ENCODE measurements at regions not wholly inside any gene's neighbourhood (a gene's known extent, or its start where the extent isn't known, plus 50 kb on each side); places are given as distances from the start of the nearest gene placed in this dataset.

DNA sequence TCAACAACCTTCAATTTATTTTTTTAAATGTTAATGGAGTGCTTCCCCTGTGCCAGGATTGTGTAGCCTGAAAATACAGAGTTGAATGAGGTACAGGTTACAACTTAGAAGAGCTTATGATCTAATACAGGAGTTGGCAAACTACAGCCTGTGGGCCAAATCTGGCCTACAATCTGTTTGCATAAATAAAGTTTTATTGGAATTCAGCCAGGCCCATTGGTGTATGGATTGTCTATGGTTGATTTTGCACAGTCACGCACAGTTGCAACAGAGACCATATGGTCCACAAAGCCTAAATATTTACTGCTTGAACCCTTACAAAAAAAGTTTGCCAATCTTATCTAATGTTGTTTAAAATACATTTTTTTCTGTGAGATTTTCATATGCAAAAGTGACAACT, 177.3 kb upstream of the CCN2 start:
- Histone ChIP-seq H3K27ac (no peak overlapping the region), H3K4me1 (ENCODE audit: insufficient read depth) (peaks cover 7% of the 10 kb centered on the region), H3K27me3 (no peaks in the 10 kb centered on the region), H3K9me3 (no peaks in the 10 kb centered on the region), H3K4me3 (no peak overlapping the region), H3K36me3 (no peaks in the 10 kb centered on the region)
- intact Hi-C loops (cut with DNase I), result no loop called here
- TF ChIP-seq EP300 (IDR thresholded peaks at IDR 0.05) (no peak), POLR2A (IDR thresholded peaks at IDR 0.05) (no peak)
- TF ChIP-seq, protein P1, sequence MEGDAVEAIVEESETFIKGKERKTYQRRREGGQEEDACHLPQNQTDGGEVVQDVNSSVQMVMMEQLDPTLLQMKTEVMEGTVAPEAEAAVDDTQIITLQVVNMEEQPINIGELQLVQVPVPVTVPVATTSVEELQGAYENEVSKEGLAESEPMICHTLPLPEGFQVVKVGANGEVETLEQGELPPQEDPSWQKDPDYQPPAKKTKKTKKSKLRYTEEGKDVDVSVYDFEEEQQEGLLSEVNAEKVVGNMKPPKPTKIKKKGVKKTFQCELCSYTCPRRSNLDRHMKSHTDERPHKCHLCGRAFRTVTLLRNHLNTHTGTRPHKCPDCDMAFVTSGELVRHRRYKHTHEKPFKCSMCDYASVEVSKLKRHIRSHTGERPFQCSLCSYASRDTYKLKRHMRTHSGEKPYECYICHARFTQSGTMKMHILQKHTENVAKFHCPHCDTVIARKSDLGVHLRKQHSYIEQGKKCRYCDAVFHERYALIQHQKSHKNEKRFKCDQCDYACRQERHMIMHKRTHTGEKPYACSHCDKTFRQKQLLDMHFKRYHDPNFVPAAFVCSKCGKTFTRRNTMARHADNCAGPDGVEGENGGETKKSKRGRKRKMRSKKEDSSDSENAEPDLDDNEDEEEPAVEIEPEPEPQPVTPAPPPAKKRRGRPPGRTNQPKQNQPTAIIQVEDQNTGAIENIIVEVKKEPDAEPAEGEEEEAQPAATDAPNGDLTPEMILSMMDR (IDR thresholded peaks at IDR 0.05), result no peak
- DNase-seq, result no peak
- WGBS, 3 donors, result 90 to 95% (median 94%) methylated on average over 1 of the region's 1 CpG

DNA sequence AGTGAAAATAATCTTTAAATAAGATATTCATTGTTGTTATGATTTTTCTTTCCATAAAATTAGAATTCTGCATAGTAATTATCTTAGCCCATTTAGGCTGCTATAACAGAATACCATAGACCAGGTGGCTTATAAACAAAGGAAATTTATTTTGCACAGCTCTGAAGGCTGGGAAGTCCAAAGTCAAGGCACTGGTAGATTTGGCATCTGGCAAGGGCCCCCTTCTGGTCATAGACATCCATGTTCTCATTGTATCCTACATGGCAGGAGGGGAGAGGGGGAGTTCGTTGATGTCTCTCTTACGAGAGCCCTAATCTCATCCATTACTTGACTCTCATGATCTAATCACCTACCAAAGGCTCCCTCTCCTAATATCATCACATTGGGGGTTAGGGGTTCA, 175.0 kb upstream of the CCN2 start:
- Histone ChIP-seq H3K9me3 (no peaks in the 10 kb centered on the region), H3K27ac (no peak overlapping the region), H3K4me1 (ENCODE audit: insufficient read depth) (peaks cover 3% of the 10 kb centered on the region), H3K4me3 (no peak overlapping the region), H3K36me3 (no peaks in the 10 kb centered on the region), H3K27me3 (no peaks in the 10 kb centered on the region)
- WGBS, 3 donors, result 88 to 94% (median 94%) methylated on average over 2 of the region's 2 CpGs
- intact Hi-C loops (cut with DNase I), result no loop called here
- DNase-seq, result no peak
- TF ChIP-seq POLR2A (IDR thresholded peaks at IDR 0.05), result no peak
- TF ChIP-seq EP300 (IDR thresholded peaks at IDR 0.05), result no peak
- TF ChIP-seq, protein P1 (IDR thresholded peaks at IDR 0.05), result no peak

DNA sequence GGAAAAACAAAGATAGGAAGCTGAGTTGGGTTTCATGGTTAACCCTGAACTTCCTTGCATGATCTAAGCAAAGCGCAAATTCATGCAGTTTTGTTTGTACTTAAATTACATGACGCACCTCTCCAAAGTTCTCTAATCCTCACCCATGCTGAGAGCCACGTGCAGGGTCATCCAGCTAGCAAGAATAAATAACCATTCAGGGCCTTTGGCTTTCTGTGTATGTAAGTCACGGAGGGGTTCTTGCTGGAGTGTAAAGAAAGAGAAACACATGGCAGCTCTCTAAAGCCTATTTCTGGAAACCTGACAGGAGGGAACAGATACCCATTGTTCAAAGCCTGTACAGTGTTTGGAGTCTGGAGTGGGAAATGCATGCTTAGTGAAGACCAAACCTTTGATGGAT, 171.7 kb upstream of the CCN2 start:
- H3K4me3 ChIP-seq, result no peak overlapping the region
- no peaks in the 10 kb centered on the region for H3K9me3 ChIP-seq
- no peaks in the 10 kb centered on the region for H3K4me1 ChIP-seq (ENCODE audit: insufficient read depth)
- no peak for DNase-seq
- TF ChIP-seq EP300 (IDR thresholded peaks at IDR 0.05) (no peak), POLR2A (IDR thresholded peaks at IDR 0.05) (no peak)
- TF ChIP-seq, protein P1 (IDR thresholded peaks at IDR 0.05), result no peak
- no peak overlapping the region for H3K27ac ChIP-seq
- H3K36me3 ChIP-seq, result no peaks in the 10 kb centered on the region
- no peaks in the 10 kb centered on the region for H3K27me3 ChIP-seq
- intact Hi-C loops (cut with DNase I), result no loop called here
- WGBS, 3 donors, result 82 to 89% (median 87%) methylated on average over 4 of the region's 4 CpGs

DNA sequence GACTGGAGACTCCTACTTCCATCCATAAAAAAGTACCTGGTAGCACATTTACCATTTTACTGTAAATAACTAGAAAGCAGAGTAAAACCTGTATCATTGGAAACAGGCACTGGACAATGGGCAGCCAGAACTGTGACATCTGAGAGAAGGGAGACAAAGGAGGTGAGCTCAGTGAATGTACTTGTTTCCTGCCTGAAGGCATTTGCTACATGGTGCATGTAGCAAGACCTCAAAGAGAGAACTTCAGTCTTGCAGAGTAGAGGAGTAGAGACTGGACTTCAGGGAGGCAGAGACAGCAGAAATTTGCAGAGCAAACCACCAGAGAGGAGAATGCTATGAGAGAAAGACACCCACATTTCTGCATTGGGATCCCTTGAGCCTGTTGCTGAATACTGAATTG, 171.0 kb upstream of the CCN2 start:
- intact Hi-C loops (cut with DNase I), result no loop called here
- TF ChIP-seq, protein P1 (IDR thresholded peaks at IDR 0.05), result no peak
- TF ChIP-seq EP300 (IDR thresholded peaks at IDR 0.05) (no peak), POLR2A (IDR thresholded peaks at IDR 0.05) (no peak)
- no peak overlapping the region for H3K4me3 ChIP-seq
- no peaks in the 10 kb centered on the region for H3K9me3 ChIP-seq
- H3K27ac ChIP-seq, result no peak overlapping the region
- H3K4me1 ChIP-seq (ENCODE audit: insufficient read depth), result no peaks in the 10 kb centered on the region
- H3K27me3 ChIP-seq, result no peaks in the 10 kb centered on the region
- H3K36me3 ChIP-seq, result no peaks in the 10 kb centered on the region
- DNase-seq, result no peak

DNA sequence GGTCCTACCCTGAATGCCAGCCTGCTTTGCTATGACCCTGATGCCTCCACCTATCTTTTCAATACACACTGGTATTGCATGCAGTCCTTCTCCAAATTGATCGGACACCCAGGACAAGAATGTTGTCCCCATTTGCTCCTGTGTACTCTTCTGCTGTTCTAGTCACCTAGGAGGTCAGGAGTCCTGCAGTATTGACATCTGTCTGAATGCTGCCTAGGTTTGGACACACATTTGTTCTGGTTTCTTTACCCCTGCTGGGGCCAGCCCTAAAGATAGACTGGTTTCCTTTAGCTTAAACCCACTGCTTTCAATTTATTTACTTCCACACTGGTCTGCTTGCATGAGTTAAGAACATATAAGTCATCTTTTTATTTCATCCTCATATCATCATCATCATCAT, 167.0 kb upstream of the CCN2 start:
- Histone ChIP-seq H3K4me3 (no peak overlapping the region), H3K4me1 (ENCODE audit: insufficient read depth) (no peaks in the 10 kb centered on the region), H3K9me3 (no peaks in the 10 kb centered on the region), H3K27ac (no peak overlapping the region), H3K27me3 (no peaks in the 10 kb centered on the region), H3K36me3 (no peaks in the 10 kb centered on the region)
- intact Hi-C loops (cut with DNase I), result no loop called here
- TF ChIP-seq, protein P1 (IDR thresholded peaks at IDR 0.05), result no peak
- TF ChIP-seq EP300 (IDR thresholded peaks at IDR 0.05), result no peak
- no peak for TF ChIP-seq POLR2A (IDR thresholded peaks at IDR 0.05)
- no peak for DNase-seq
- 97 to 100% (median 100%) methylated on average over 1 of the region's 1 CpG for WGBS, 3 donors
